Neural crest cell (in vitro differentiated cells): ENCODE measurements at regions not wholly inside any gene's neighbourhood (a gene's known extent, or its start where the extent isn't known, plus 50 kb on each side); places are given as distances from the start of the nearest gene placed in this dataset.

ENCODE experiments used
- DNase-seq: peaks from one replicate; pipeline ENCODE4 v3.0.0; 2021; ENCODE audit warnings: low read depth, mixed read lengths, low spot score
- H3K27ac Mint-ChIP-seq: one replicate; pipeline ENCODE4 v1.8.0; 2021; ENCODE audit warnings: mild to moderate bottlenecking, mixed read lengths; ENCODE audit not compliant: unreplicated experiment
- H3K27me3 Mint-ChIP-seq: 2 replicates; pipeline ENCODE4 v1.8.0; 2021; ENCODE audit warnings: low read depth, mild to moderate bottlenecking, mixed read lengths
- H3K36me3 Mint-ChIP-seq: 2 replicates; pipeline ENCODE4 v1.8.0; 2021; ENCODE audit warnings: low read depth, mild to moderate bottlenecking, mixed read lengths
- H3K4me1 Mint-ChIP-seq: 2 replicates; pipeline ENCODE4 v1.8.0; 2021; ENCODE audit warnings: mixed read lengths
- H3K4me3 Mint-ChIP-seq: one replicate; pipeline ENCODE4 v1.8.0; 2021; ENCODE audit warnings: mild to moderate bottlenecking, mixed read lengths
- H3K9me3 Mint-ChIP-seq: 2 replicates; pipeline ENCODE4 v1.8.0; 2021; ENCODE audit warnings: mixed read lengths
- CTCF ChIP-seq: fragments of 200-600 bp; sonication (generic); conservative IDR thresholded peaks from 2 replicates; pipeline ENCODE4 v1.5.0; 2021; ENCODE audit warnings: antibody characterized with exemption, mild to moderate bottlenecking

GRCh38 chr10:78539247-78539766 is 505.6 kb downstream of the RPS24 start:
- TF ChIP-seq CTCF = no peak
- DNase-seq = no peak
- Mint-ChIP-seq H3K4me3 (no peak overlapping the region), H3K36me3 (no peaks in the 10 kb centered on the region), H3K4me1 (peaks cover 46% of the 10 kb centered on the region), H3K27ac (peak overlapping the region; percentile 79), H3K9me3 (no peaks in the 10 kb centered on the region), H3K27me3 (peaks cover 2% of the 10 kb centered on the region)

- no peaks in the 10 kb centered on the region for H3K36me3 Mint-ChIP-seq
- DNase-seq = no peak
- no peak for TF ChIP-seq CTCF
- peaks cover 49% of the 10 kb centered on the region for H3K4me1 Mint-ChIP-seq
- no peak overlapping the region for H3K4me3 Mint-ChIP-seq
- H3K9me3 Mint-ChIP-seq = no peaks in the 10 kb centered on the region
- no peak overlapping the region for H3K27ac Mint-ChIP-seq
- peaks cover 2% of the 10 kb centered on the region for H3K27me3 Mint-ChIP-seq
These were observed 506.9 kb downstream of the RPS24 start for GRCh38 chr10:78540355-78541076.

- Mint-ChIP-seq H3K27me3 (peaks cover 2% of the 10 kb centered on the region), H3K27ac (no peak overlapping the region), H3K4me3 (no peak overlapping the region), H3K4me1 (peaks cover 52% of the 10 kb centered on the region), H3K36me3 (no peaks in the 10 kb centered on the region), H3K9me3 (no peaks in the 10 kb centered on the region)
- no peak for TF ChIP-seq CTCF
- no peak for DNase-seq
These were observed 507.9 kb downstream of the RPS24 start for GRCh38 chr10:78541481-78542140.

- H3K27ac Mint-ChIP-seq = no peak overlapping the region
- peaks cover 52% of the 10 kb centered on the region for H3K4me1 Mint-ChIP-seq
- H3K4me3 Mint-ChIP-seq = no peak overlapping the region
- no peak for DNase-seq
- TF ChIP-seq CTCF = no peak
- no peaks in the 10 kb centered on the region for H3K36me3 Mint-ChIP-seq
- H3K9me3 Mint-ChIP-seq = no peaks in the 10 kb centered on the region
- peaks cover 2% of the 10 kb centered on the region for H3K27me3 Mint-ChIP-seq
These were observed 508.5 kb downstream of the RPS24 start for GRCh38 chr10:78542141-78542489.

GRCh38 chr10:78542521-78542920 is 508.9 kb downstream of the RPS24 start:
- Mint-ChIP-seq H3K9me3 (no peaks in the 10 kb centered on the region), H3K27me3 (peaks cover 2% of the 10 kb centered on the region), H3K4me1 (peaks cover 52% of the 10 kb centered on the region), H3K36me3 (no peaks in the 10 kb centered on the region), H3K27ac (no peak overlapping the region), H3K4me3 (no peak overlapping the region)
- no peak for TF ChIP-seq CTCF
- no peak for DNase-seq
